Fibroblast of lung (primary cell): ENCODE measurements at regions not wholly inside any gene's neighbourhood (a gene's known extent, or its start where the extent isn't known, plus 50 kb on each side); places are given as distances from the start of the nearest gene placed in this dataset.

Experiments
- DNase-seq, 2 donors: peaks; one replicate each; pipeline versions ENCODE4 v3.0.0 to v3.0.0-alpha.2; 2010; ENCODE audit warnings: low read depth in 2 of 2
- H2AFZ ChIP-seq: 2 replicates; pipeline ENCODE4 v1.5.1; 2012; ENCODE audit warnings: low read length, control low read depth, inconsistent platforms
- H3K27ac ChIP-seq: 2 replicates; pipeline ENCODE4 v1.5.1; 2011; ENCODE audit warnings: low read length, control low read depth; ENCODE audit not compliant: insufficient read depth
- H3K27me3 ChIP-seq: 2 replicates; pipeline ENCODE4 v1.5.1; 2011; ENCODE audit warnings: mild to moderate bottlenecking, low read length; ENCODE audit not compliant: control insufficient read depth, insufficient read depth
- H3K36me3 ChIP-seq: 2 replicates; pipeline ENCODE4 v1.5.1; 2011; ENCODE audit warnings: low read length; ENCODE audit not compliant: control insufficient read depth, insufficient read depth
- H3K4me1 ChIP-seq: 2 replicates; pipeline ENCODE4 v1.5.1; 2011; ENCODE audit warnings: low read length; ENCODE audit not compliant: control insufficient read depth, insufficient read depth; ENCODE audit errors: extremely low read depth
- H3K4me2 ChIP-seq: 2 replicates; pipeline ENCODE4 v1.5.1; 2011; ENCODE audit warnings: low read length, control low read depth; ENCODE audit not compliant: insufficient read depth; ENCODE audit errors: extremely low read depth
- H3K4me3 ChIP-seq, 4 experiments: fragments of 200-600 bp in 1 of 4; sonication (generic) in 1 of 4; replicated peaks in 1 of 4; 2 replicates each; pipeline ENCODE4 v1.5.1; 2011 to 2016; ENCODE audit warnings: low read length in 4 of 4, low read depth in 3 of 4, mild to moderate bottlenecking in 3 of 4, control low read depth in 2 of 4, inconsistent platforms in 1 of 4, mixed read lengths in 1 of 4; ENCODE audit not compliant: insufficient read depth in 1 of 4; ENCODE audit errors: control extremely low read depth in 1 of 4
- H3K79me2 ChIP-seq: 2 replicates; pipeline ENCODE4 v1.5.1; 2012; ENCODE audit warnings: mild to moderate bottlenecking, low read length, inconsistent platforms; ENCODE audit not compliant: control insufficient read depth, insufficient read depth
- H3K9ac ChIP-seq: 2 replicates; pipeline ENCODE4 v1.5.1; 2011; ENCODE audit warnings: mild to moderate bottlenecking, low read length, control low read depth; ENCODE audit not compliant: insufficient read depth
- H3K9me3 ChIP-seq: 2 replicates; pipeline ENCODE4 v1.5.1; 2012; ENCODE audit warnings: low read depth, low read length; ENCODE audit not compliant: control insufficient read depth, insufficient read depth
- H4K20me1 ChIP-seq: 2 replicates; pipeline ENCODE4 v1.5.1; 2011; ENCODE audit warnings: low read length; ENCODE audit not compliant: control insufficient read depth, insufficient read depth; ENCODE audit errors: extremely low read depth
- CTCF ChIP-seq, 2 donors: IDR thresholded peaks in 1 of 2; conservative IDR thresholded peaks in 1 of 2; 1 replicate in 1 of 2; 2 replicates in 1 of 2; pipeline ENCODE4 v1.5.1; 2011 to 2012; ENCODE audit warnings: low read length in 2 of 2, control low read depth in 1 of 2, inconsistent platforms in 1 of 2, low read depth in 1 of 2, mild to moderate bottlenecking in 1 of 2
- EZH2 ChIP-seq: IDR thresholded peaks from 2 replicates; pipeline ENCODE4 v1.5.1; 2012; ENCODE audit warnings: low read length, control low read depth, mild to moderate bottlenecking; ENCODE audit errors: missing control alignments

- DNase-seq = no peak
- Histone ChIP-seq H3K9me3 (no peaks in the 10 kb centered on the region), H3K79me2 (no peaks in the 10 kb centered on the region), H3K27me3 (no peaks in the 10 kb centered on the region), H2AFZ (no peak overlapping the region), H3K4me3 (no peak overlapping the region), H3K9ac (no peak overlapping the region), H3K27ac (no peak overlapping the region), H4K20me1 (no peaks in the 10 kb centered on the region), H3K4me2 (no peak overlapping the region), H3K4me1 (no peaks in the 10 kb centered on the region), H3K36me3 (no peaks in the 10 kb centered on the region)
- no peak for TF ChIP-seq EZH2
- peak in 1 of 2 donors; percentile 3 for TF ChIP-seq CTCF (conservative IDR thresholded peaks at IDR 0.05 in 1 of 2, IDR thresholded peaks at IDR 0.05 in 1 of 2; ENCODE audit: low read depth in 1 of 2, low read length in 2 of 2)
These were observed 113.2 kb upstream of the RAG2 start for GRCh38 chr11:36711104-36711825.
